HG02943 (cell line): ENCODE measurements at regions not wholly inside any gene's neighbourhood (a gene's known extent, or its start where the extent isn't known, plus 50 kb on each side); places are given as distances from the start of the nearest gene placed in this dataset.

Experiments used
- ATAC-seq: cut with Tn5 transposase; IDR thresholded peaks from one replicate; pipeline ENCODE4 v1.9.1; 2021; ENCODE audit warnings: mild to moderate bottlenecking, low read depth, moderate library complexity; ENCODE audit not compliant: unreplicated experiment

DNA sequence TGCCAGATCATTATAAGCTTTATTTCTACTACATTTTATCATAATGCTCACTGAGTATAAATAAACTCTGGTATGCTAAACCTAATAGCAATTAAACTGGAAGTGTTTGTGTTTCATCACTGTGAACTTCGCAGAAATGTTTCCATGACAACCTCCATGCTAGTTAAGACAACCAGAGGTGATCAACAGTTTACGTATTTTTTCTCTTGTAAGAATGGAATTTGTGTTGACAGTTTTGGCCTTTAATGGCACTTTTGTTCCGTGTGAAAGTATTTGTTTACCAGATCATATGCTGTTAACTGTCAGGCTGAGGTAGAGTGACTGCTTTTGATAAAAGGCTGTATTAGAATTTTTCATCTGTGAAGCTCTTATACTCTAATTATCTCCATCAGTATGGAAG, 212.1 kb upstream of the PPP1R3A start:
- ATAC-seq = no peak

DNA sequence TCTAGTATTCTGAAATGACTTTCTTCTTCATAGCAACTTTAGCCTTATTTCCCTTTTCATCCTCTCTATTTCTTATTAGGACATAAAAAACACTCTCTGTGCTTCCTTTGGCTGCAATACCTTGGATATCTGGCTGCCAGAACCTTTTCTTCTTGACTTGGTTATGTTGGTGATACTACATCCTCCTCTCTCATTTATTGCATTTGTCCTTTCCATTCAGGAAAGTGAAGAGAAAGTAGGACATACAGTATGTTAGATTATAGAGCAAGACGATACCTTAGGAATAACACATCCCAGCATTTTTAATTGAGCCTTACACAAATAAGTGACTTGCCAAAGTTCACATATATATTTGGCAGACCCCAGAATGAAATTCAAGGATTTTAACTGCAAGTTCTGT, 210.1 kb upstream of the PPP1R3A start:
- ATAC-seq = no peak

DNA sequence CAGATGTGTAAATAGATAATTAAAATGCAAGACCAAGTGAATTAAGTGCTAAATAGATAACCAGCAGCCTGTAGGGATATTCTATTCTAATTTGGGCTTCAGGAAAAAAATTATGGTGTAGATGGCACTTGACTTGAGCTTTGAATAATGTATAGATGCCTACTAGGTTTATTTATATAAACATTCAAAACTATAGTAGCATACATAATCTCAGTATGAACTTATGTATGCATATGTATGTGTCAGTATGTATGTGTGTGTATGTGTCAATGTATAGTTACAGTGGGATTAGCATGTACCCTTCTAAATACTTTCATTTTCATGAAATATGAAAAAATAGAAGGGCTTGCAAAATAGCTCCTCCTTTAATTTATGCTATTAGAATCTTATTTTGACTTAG, 207.3 kb upstream of the PPP1R3A start:
- no peak for ATAC-seq

DNA sequence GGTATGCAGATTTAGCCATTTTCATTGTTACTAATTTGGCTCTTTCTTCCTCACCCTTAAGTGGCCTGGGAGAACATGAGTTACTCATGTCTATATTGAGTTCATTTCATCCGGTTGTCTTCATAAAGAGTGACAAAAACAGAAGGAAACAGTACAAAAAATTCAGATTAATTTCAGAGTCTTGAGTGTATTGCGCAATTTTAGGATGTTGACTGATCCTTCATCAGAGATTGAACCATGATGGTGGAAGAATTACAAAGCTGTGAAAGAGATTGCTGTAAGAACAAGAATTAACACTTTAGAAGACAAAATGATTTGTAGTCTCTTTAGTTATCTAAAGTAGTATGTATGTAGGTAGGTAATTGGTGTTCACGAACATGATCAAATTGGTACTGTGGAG, 194.0 kb upstream of the PPP1R3A start:
- ATAC-seq = no peak

DNA sequence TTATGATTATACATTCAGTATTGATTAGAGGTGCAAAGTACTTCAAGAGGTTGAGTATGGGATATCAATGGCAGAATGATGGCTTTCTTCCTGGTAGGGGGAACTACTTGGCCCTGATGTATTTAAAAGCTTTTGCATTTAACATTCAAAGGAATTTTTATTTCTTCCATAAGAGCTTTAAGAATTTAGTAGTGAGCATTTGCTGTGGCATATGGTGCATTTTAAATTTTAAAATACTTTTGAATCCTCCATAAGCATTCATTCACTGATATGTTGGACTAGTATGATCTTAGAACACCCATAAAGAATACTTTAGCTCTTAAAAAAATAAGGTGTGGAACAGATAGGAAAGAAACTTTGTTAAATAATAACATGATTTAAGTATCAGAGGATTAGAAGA, 191.9 kb upstream of the PPP1R3A start:
- ATAC-seq = no peak

DNA sequence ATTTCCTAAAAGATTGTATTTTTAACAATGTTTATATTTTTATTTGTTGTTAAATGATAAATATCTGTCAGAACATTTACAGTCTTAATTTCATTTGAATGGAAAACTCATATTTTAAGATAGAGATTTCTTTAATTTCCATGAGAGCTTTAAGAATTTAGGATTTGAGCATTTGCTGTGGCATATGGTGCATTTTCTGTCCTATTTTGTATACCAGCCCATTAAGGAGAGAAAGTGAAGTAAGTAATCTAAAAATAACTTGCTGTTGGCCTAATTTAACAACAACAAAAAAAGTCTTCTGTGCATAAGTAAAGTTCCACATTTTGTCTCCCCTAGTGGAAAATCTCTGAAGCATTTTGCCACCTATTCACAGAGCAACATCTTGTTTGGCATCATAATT, 190.9 kb upstream of the PPP1R3A start:
- ATAC-seq = no peak

DNA sequence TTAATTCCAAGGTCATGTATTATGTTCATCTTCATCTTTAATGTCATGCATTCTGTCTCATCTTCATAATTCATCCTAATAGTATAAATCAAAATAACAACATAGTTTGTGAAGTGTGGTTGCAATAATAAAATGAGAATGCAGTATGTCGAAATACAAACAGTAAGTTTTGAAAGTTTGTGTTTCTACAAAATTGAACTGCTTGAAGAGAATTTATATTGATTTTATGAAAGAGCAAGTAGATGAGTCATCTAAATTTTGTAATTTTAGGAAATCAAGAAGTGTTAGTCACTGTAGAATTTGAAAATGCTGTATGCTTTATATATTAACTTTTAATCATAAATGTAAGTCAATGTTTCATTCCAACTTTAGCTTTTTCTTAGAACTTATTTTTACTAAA, 190.5 kb upstream of the PPP1R3A start:
- ATAC-seq = no peak

DNA sequence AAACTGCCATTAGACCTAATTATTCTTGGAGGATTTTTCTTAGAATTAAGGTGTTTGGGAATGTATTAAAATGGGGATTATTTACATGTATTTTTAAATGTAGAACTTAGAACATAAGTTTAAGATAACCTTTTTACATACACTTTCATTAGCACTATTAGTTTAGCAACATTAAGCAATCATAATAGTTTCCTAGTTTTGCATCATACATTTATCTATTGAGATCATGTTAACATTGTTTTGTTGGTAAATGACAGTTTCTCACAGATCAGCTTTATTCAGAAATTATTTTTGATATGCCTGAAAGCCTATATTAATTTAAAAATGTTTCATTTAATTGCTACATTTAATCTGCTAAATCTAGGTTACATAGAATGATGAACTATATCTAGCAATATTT, 189.7 kb upstream of the PPP1R3A start:
- ATAC-seq = no peak

DNA sequence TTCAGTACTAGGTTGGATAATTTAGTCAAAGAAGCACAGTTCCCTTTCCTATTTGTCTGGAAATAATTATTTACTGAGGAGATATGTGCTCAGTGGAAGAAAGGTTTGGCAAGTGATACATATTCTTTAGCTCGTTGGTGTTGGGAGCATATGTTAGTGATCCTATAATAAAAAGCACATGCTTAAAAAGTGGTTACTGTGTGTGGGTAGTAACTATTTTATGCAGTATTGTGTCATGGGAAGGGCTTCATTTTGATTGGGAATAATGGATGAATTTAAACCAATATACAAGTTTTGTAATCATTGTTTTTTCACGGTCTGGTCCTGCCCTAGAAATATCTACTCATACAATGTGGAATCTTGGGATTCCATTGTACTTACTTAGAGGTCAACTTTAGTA, 188.7 kb upstream of the PPP1R3A start:
- ATAC-seq = no peak

DNA sequence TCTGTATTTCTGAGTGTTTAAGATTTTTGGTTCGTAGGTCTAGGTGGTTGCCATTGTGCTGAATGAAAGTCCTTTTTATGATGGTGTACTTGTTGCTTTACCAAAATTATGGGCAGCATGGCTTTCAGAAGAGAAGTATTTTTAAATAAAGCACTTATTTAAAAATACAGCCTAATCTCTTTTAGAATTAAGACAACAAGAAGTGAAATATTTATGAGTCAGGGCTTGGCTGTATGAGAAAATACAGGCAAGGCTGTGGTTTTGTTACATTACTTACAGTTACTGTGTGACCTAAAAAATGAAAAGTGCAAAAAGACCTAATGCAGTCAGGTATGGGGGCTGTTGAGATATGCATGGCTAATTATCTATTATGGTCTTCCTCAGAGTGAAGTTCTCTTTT, 185.2 kb upstream of the PPP1R3A start:
- ATAC-seq = no peak

DNA sequence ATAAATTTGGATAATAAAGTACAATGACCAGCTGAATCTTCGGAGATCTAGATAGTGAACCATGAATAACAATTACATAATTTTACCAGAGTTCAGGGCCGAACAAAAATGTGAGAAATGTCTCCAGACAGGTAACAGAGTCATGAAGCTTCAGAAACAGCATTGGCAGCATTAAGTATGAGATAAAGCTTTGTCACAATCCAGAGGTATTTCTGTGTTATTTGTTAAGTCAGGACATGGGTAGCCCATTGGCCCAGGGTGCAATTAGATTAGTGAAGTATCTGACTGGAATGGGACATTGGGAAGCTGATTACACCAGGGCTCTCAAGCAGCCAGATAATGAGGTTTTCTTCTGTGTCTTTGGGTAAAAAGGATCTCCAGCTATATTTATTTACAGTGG, 184.2 kb upstream of the PPP1R3A start:
- ATAC-seq = no peak

DNA sequence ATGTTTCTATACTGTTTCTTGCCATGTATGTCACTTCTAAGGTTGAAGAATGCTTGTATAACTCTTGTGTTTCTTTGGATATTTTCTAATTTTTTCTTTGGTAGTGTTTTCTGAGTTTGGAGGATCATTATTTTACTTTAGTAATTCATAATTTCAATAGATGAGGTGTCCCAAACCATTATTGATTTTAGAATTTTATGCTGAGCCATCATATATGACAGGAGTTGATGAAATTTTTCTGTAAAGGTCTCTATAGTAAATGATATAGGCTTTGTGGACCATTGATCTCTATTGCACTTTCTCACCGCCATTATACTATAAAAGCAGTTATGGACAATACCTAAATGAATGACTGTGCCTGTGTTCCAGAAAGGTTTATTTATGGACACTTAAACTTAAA, 183.3 kb upstream of the PPP1R3A start:
- ATAC-seq = no peak

DNA sequence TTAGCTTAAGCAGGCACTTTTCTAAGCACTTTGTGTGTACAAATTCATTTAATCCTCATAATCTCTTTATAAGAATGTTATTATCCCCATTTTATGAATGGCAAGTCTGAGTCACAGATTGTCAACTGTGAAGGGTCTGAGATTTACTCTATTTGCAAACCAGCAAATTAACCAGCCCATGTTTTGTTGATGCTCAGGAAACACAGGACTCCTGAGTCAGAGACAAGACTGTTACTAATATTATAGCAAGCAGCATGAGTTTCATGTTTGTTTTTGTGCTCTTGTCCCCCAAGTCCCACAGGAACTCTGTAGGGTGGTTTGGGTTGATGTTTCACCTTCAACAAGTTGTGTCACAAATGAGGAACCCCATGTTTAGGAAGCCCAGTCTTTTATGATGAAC, 182.0 kb upstream of the PPP1R3A start:
- no peak for ATAC-seq

DNA sequence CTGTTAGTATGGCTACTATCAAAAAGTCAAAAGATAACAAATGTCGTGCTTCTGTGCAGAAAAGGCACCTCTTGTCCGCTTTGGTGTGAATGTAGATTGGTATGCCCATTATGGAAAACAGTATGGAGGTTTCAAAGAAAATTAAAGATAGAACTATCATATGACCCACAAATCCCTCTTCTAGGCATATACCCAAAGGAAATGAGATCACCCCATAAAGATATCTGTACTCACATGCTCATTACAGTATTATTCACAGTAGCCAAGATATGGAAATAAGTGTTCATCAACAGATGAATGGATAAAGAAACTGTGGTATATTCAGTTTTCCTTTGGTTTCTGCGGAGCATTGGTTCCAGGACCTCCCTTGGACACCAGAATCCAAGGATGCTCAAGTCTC, 180.5 kb upstream of the PPP1R3A start:
- no peak for ATAC-seq

DNA sequence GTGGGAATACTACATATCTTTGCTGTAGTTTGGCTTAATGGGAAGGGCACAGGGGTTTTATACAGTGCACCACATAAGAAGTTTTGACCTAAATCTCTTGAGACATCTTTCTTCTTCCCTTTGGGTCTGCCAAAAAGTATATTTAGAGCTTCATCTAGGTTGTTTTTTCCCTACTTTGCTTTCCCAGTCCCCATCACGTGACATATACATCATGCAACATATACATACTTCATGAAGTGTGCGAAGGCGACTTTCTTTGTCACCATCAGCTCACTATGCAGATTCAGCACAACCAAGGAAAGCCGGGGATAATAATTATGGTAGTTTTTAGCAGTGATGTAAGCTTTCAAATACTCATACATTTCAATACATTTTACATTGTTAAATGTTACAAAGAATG, 177.1 kb upstream of the PPP1R3A start:
- ATAC-seq = no peak

DNA sequence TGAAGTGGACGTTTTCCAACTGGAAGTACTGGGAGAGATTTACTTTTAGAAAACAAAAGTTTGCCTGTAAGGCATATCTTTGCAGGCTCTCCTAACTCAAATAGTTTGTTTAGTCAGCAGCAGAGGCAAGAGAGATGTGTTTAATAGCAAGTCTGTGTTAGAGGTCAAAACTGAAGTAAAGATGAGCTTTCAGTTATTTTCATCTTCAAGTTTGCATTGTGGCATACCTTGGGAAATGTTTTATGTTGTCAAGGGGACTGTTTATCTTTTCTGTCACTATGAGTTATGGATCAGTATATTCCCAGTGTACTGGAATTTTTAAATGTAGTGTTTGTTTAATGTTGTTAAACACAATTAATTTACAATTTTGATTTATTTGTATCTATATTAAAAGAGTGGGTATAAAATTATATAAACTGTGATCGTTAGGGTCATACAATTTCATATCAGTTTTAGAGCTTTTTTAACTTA, 169.7 kb upstream of the PPP1R3A start:
- no peak for ATAC-seq

DNA sequence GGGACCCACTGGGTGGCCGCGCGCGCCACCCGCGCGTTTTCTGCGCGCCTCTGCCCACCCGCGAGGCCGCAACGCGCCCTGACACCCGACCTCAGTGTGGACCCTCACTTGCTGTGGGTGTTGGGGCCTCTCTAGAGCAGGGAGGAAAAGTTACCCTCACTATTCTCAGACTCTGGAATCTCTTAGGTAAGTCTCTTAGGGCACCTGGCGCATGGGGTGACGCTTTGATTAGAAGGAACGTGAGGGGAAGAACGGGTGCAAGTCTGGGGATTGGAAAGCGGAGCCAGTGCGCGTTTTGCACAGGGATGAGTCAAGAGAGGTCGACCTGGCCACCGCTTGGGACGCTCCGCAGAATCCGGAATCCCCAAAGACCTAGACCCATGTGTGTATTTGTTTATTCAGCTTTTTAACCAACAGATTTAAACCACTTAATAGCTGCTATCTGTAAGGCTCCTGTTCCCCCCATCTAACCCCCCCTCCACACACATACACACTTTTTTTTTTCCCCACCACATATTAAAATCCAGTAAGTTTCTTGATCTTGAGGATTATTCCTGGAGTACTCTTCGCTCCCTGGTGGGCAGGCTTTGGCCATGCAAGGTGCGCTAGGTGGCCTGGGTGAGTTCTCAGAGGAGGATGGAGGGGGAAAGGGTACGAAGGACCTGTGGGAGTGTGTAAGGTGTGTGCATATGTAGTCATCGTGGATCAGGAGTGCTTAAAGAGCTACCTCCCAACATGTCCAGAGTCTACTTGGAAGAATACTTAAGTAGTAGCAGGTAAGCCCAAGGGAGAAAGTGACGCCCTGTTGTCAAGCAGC, 169.1 kb upstream of the PPP1R3A start:
- no peak for ATAC-seq

DNA sequence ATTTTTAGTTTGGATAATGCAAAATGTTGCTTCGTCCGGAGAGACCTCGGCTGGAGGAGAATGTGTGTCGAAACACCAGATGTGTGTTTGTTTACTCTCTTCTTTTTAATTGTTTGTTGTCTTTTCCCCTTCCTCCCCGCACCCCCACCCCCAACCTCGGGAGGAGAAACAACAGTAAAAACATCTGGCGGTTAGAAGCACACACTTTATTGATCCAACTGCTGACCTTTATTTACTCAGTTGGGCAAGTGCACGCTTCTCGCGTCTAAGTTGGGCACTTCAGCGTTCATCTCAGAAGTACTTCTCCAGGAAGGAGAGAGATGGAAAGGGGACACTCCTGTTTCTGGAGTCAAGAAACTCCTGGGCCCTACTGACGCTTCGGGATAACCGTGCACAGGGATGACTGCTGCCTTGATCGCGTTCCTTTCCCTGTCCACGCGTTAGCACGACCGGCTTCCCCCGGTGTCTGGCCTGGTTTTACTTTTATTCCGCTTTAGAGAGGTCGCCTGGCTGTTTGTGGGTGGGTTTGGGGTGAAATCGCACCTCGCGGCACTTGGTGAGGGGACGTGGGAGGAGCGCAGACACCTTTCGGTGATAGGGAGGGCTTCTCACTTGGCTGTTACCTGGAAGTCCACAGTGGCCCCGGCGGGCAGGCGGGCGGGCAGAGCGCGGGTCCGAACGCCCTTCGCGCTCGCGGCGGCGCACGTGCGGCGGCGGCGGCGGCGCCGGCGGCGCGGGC, 168.3 kb upstream of the PPP1R3A start:
- no peak for ATAC-seq

DNA sequence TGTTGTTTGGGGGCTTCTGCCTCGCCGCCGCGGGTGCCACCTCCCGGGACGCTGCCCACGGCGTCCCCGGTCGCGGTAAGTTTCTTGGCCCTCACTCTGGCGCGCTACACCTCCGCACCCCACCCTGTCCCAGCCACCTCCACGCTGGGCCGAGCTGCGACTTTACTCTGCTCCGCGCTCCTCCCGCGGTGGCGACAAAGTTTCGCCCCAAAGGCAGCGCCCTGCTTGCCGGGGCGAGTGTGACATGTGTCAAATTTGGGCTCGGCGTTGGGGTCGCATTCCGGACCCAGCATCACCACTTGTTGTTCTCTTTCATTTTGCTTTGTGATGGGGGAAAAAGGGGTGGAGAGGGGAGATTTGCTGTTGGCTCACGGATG, 167.7 kb upstream of the PPP1R3A start:
- ATAC-seq = no peak

DNA sequence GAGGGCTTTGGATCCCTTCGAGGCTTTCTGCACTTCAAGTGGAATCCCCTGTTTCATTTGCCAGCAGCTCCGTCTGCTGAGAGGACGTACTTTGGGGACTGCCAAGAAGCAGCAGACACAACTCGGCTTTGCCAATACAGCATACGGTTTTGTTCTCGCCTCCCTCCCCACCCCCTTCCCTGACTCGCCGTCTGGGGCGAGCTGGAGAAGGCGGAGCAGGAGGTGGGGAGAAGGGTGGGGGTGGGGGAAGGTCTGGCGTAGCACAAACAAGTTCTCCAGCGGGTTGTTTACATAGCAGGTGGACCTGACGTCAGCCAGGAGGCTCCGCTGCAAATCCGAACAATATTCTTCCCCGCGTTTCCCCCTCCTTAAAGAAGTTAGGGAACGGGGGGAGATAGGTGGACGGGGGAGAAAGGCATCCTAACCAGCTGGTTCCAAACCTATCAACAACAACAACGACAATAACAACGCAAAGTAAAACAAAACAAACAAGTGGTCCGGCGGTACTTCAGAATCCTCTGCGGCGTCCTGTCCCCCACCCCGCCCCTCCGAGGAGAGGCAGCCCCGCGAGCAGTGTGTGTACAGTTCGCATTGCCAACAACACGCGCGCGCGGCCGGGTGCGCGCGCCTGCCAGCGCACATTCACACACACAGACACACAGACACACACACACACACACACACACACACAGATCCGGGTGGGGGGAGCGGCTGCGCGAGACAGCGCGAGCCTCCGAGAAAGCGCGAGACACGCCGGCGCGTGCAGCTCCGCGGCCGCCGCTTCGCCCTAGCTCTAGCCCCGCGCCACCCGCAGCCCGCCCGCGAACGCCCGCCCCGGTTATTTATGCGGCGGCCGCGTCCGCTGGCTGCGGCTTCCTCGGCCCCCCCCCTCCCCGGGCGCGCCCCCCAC, 167.0 kb upstream of the PPP1R3A start:
- no peak for ATAC-seq

DNA sequence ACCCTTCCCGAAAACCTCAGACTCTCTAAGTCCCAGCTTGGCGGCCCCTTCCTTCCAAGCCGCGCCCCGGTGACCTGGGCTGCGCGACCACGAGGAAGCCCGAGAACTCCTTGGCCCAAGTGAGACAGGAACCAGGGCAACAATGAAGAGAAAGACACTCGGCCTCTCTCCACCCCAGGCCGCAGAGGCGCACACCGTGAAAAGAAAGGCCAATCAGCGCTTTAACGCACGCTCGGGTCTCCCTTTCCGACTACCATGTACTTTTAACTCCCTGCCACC, 166.4 kb upstream of the PPP1R3A start:
- ATAC-seq = no peak
